Heart left ventricle (tissue), 16 donors: ENCODE measurements at regions not wholly inside any gene's neighbourhood (a gene's known extent, or its start where the extent isn't known, plus 50 kb on each side); places are given as distances from the start of the nearest gene placed in this dataset.

Experiments
- ATAC-seq, 4 donors: fragments of 200-7000 bp; cut with Tn5 transposase; one replicate each; pipeline ENCODE4 v1.9.1; 2020 to 2022; ENCODE audit warnings: moderate library complexity in 4 of 4, mild to moderate bottlenecking in 3 of 4, moderate number of reproducible peaks in 1 of 4
- DNase-seq, 5 donors: peaks; one replicate each; pipeline ENCODE4 v3.0.0-alpha.2; 2020
- H3K27ac ChIP-seq, 12 donors: fragments of 200-600 bp; sonication (generic) in 4 of 12; one replicate each; pipeline versions ENCODE4 v1.5.0 to v1.8.0; 2016 to 2022; ENCODE audit warnings: mild to moderate bottlenecking in 2 of 12
- H3K27me3 ChIP-seq, 9 donors: fragments of 200-600 bp; sonication (generic) in 2 of 9; one replicate each; pipeline versions ENCODE4 v1.5.1 to v1.8.0; 2016 to 2022; ENCODE audit warnings: mild to moderate bottlenecking in 3 of 9
- H3K36me3 ChIP-seq, 9 donors: fragments of 200-600 bp; sonication (generic) in 2 of 9; one replicate each; pipeline versions ENCODE4 v1.5.0 to v1.8.0; 2018 to 2022; ENCODE audit warnings: mild to moderate bottlenecking in 2 of 9
- H3K4me1 ChIP-seq, 12 donors: fragments of 200-600 bp; sonication (generic) in 4 of 12; one replicate each; pipeline versions ENCODE4 v1.5.0 to v1.8.0; 2016 to 2022; ENCODE audit warnings: mild to moderate bottlenecking in 3 of 12
- H3K4me3 ChIP-seq, 12 donors: fragments of 200-600 bp; sonication (generic) in 4 of 12; one replicate each; pipeline versions ENCODE4 v1.5.0 to v1.8.0; 2017 to 2022; ENCODE audit warnings: mild to moderate bottlenecking in 9 of 12, moderate library complexity in 4 of 12
- H3K9me3 ChIP-seq, 12 donors: fragments of 200-600 bp; sonication (generic) in 4 of 12; one replicate each; pipeline versions ENCODE4 v1.5.0 to v1.8.0; 2016 to 2022; ENCODE audit warnings: mild to moderate bottlenecking in 1 of 12
- POLR2A ChIP-seq, 2 donors: fragments of 450-650 bp; IDR thresholded peaks; one replicate each; pipeline ENCODE4 v1.6.1; 2017; ENCODE audit warnings: antibody characterized with exemption in 2 of 2, mild to moderate bottlenecking in 2 of 2, moderate library complexity in 2 of 2
- WGBS, 4 donors: extraction: QIAGEN DNeasy Blood & Tissue Kit in 2 of 4; methylation state at CpG; one replicate each; pipeline versions ENCODE4 v1.1.5 to v1.1.7; 2013 to 2018; 5-methylcytosine and 5-hydroxymethylcytosine counted together
- intact Hi-C, 10 donors: fragments of 100-400 bp; cut with DNase I; formaldehyde crosslinking; loops; one replicate each; pipeline versions ENCODE4 v1.11.1 to v1.14.2; 2022
- TF ChIP-seq, protein P1 (sequence below), 12 donors: fragments of 200-600 bp; sonication (generic) in 4 of 12; IDR thresholded peaks; one replicate each; pipeline versions ENCODE4 v1.5.0 to v1.8.0; 2018 to 2022; ENCODE audit warnings: antibody characterized with exemption in 12 of 12, mild to moderate bottlenecking in 5 of 12
- donor health status: ischemic (EF 13 %, LVEDD 7.1; RV severe dilation, severe dysfunction).
- donor health status: healthy with polysubstance abuse.
- donor health status: DM: no; HTN: yes; CAD: no.
- donor health status: DM: no; HTN: no; CAD: no.
- donor health status: ischemic (EF 25% LVEDD 6.9; RV normal size, moderate dysfunction).
- donor health status: ischemic (EF 25% LVEDD 5.7; RV mildly dilated, moderate dysfunction).
- donor health status: healthy.
- donor health status: DM: yes; HTN: yes; CAD: no.
- donor health status: ischemic (EF 35%, LVEDD 5.7; RV mildly dilated, moderate dysfunction).
- donor health status: nonischemic (EF 11% LVEDD 7.7; RV severe dilation, severe dysfunction).
- donor health status: DM: yes; HTN: yes; CAD: no.
- donor health status: PGD.
- donor health status: ischemic (EF 29% LVEDD 5.4; RV normal size, mild dysfunction).
- donor health status: nonischemic (EF 23%, LVEDD 6.1; RV moderate dilation, normal function).

DNA sequence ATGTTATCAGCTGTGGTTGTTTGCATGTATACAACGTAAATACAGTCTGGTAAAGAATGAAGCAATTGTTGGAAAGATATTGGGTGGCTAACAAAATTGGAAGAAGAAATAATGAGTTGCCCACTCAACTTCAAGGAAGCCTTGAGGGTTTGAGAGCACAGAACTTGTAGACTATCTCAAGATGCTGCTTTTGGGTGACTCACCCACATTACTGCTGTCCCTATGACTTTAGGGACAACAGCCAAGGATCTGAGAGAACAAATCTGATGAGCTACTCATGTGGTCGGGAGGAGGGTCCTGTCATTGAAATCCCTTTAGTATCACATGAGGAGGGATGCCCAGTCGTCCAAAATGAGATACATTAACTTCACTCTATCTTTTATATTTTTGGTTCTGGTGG is 261.8 kb downstream of the GAS1 start:
- ATAC-seq (no peak), DNase-seq (no peak)
- intact Hi-C loops: loop anchor here in 1 of 10 donors (5.0 kb wide), 1 partner anchor 48 kb away; no protein-coding TSS in a partner anchor
- H3K4me1 ChIP-seq: no peaks in the 10 kb centered on the region
- WGBS, 4 donors: 71 to 94% (median 84%) methylated on average over 3 of the region's 3 CpGs
- H3K4me3 ChIP-seq: no peak overlapping the region
- no peak for TF ChIP-seq POLR2A (IDR thresholded peaks at IDR 0.05)
- TF ChIP-seq, protein P1, sequence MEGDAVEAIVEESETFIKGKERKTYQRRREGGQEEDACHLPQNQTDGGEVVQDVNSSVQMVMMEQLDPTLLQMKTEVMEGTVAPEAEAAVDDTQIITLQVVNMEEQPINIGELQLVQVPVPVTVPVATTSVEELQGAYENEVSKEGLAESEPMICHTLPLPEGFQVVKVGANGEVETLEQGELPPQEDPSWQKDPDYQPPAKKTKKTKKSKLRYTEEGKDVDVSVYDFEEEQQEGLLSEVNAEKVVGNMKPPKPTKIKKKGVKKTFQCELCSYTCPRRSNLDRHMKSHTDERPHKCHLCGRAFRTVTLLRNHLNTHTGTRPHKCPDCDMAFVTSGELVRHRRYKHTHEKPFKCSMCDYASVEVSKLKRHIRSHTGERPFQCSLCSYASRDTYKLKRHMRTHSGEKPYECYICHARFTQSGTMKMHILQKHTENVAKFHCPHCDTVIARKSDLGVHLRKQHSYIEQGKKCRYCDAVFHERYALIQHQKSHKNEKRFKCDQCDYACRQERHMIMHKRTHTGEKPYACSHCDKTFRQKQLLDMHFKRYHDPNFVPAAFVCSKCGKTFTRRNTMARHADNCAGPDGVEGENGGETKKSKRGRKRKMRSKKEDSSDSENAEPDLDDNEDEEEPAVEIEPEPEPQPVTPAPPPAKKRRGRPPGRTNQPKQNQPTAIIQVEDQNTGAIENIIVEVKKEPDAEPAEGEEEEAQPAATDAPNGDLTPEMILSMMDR (IDR thresholded peaks at IDR 0.05): no peak
- no peak overlapping the region for H3K27ac ChIP-seq
- H3K27me3 ChIP-seq: peaks cover 0 to 4% (median 0%) of the 10 kb centered on the region in 9 donors
- H3K36me3 ChIP-seq: no peaks in the 10 kb centered on the region
- no peaks in the 10 kb centered on the region for H3K9me3 ChIP-seq

DNA sequence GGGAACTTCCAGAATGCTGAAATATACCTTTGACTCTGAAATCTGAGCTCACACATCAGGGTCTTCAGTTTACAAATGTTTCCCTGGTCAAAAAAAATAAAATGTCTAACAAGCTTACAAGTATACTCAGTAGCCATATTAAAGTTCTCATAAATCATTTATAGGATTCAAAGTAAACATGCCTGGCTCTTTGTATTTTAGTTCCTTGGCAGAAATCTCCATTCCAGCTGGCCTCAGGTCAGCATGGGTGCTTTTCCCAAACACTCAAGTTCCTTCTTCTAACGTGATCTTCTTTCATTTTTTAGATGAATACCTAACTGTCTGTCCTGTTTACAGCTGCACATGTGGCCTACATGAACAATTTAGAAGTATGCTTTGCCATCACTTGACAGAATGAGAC is 263.2 kb downstream of the GAS1 start:
- no peaks in the 10 kb centered on the region for H3K9me3 ChIP-seq
- 36 to 56% (median 42%) methylated on average over 1 of the region's 1 CpG for WGBS, 4 donors
- intact Hi-C loops: no loop called here
- TF ChIP-seq, protein P1 (IDR thresholded peaks at IDR 0.05): no peak
- TF ChIP-seq POLR2A (IDR thresholded peaks at IDR 0.05): no peak
- no peak for DNase-seq
- no peak for ATAC-seq
- peaks cover 0 to 4% (median 0%) of the 10 kb centered on the region in 9 donors for H3K27me3 ChIP-seq
- no peak overlapping the region for H3K27ac ChIP-seq
- no peaks in the 10 kb centered on the region for H3K4me1 ChIP-seq
- no peak overlapping the region for H3K4me3 ChIP-seq
- H3K36me3 ChIP-seq: no peaks in the 10 kb centered on the region

DNA sequence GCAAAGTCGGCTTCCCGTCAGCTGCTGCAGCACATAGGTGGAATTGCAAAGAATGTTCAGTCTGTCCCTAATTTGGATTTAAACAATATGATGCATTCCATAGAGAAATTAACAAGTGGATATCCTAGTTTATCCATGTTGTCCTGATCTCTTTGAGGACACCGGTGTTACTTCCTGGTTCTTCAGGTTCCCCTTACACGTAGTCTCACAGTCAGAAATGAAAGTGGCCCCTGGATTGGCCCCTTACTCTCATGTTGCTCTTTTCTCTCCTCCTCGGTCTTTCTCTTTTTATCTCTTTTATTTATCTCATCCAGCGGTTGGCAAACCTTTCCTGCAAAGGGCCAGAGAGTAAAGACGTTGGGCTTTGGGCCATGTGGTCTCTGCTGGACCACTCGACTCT is 265.1 kb downstream of the GAS1 start:
- intact Hi-C loops: no loop called here
- H3K27me3 ChIP-seq: peaks cover 0 to 4% (median 0%) of the 10 kb centered on the region in 9 donors
- H3K4me3 ChIP-seq: no peak overlapping the region
- ATAC-seq: no peak
- no peaks in the 10 kb centered on the region for H3K36me3 ChIP-seq
- 80 to 84% (median 83%) methylated on average over 8 of the region's 8 CpGs for WGBS, 4 donors
- no peak overlapping the region for H3K27ac ChIP-seq
- H3K9me3 ChIP-seq: no peaks in the 10 kb centered on the region
- DNase-seq: no peak
- no peak for TF ChIP-seq POLR2A (IDR thresholded peaks at IDR 0.05)
- TF ChIP-seq, protein P1 (IDR thresholded peaks at IDR 0.05): no peak
- no peaks in the 10 kb centered on the region for H3K4me1 ChIP-seq

DNA sequence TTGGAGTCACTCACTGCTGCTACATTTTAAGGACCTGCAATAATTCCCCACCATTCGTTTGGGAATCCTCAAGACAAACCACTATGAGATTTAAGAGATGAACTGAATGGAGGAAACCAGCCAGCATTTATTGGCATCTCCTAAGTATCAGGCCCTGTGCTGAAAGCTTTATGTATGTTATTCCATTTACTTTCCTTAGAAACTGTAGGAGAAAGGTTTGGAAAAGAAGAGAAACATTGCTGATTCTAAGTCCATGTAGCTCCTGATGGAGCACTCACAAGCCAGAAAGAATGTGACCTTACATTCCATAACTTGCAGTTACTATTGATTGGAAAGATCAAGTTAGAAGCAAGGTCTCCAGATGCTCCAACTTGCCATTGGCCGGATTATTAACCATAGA is 267.4 kb downstream of the GAS1 start:
- Histone ChIP-seq H3K27me3 (peaks cover 0 to 4% (median 0%) of the 10 kb centered on the region in 9 donors), H3K4me1 (no peaks in the 10 kb centered on the region), H3K9me3 (no peaks in the 10 kb centered on the region), H3K27ac (no peak overlapping the region), H3K36me3 (no peaks in the 10 kb centered on the region), H3K4me3 (no peak overlapping the region)
- TF ChIP-seq POLR2A (IDR thresholded peaks at IDR 0.05): no peak
- TF ChIP-seq, protein P1 (IDR thresholded peaks at IDR 0.05): no peak
- DNase-seq: no peak
- WGBS, 4 donors: 91 to 95% (median 94%) methylated on average over 2 of the region's 2 CpGs
- no peak for ATAC-seq
- intact Hi-C loops: no loop called here
